HepG2 (cell line): ENCODE measurements at regions not wholly inside any gene's neighbourhood (a gene's known extent, or its start where the extent isn't known, plus 50 kb on each side); places are given as distances from the start of the nearest gene placed in this dataset.

Experiments
- ATF2 ChIP-seq: sonication (generic); formaldehyde crosslinking; IDR thresholded peaks from 2 replicates; pipeline ENCODE4 v1.4.0; 2020; ENCODE audit warnings: missing genetic modification reagents
- CREB1 ChIP-seq, 2 experiments: fragments of 450-650 bp in 1 of 2; IDR thresholded peaks; 2 replicates each; pipeline ENCODE4 v1.6.1; 2016 to 2017; ENCODE audit warnings: control low read depth in 1 of 2, mild to moderate bottlenecking in 1 of 2, missing compliant biosample characterization in 1 of 2, missing genetic modification characterization in 1 of 2
- FIP1L1 ChIP-seq: fragments of 200-400 bp; formaldehyde crosslinking; IDR thresholded peaks from 2 replicates; pipeline ENCODE4 v1.6.1; 2018; ENCODE audit warnings: low read depth, mild to moderate bottlenecking, low read length, moderate library complexity, borderline replicate concordance; ENCODE audit not compliant: insufficient read depth
- NFE2L1 ChIP-seq: sonication (generic); formaldehyde crosslinking; IDR thresholded peaks from 2 replicates; pipeline ENCODE4 v1.4.0; 2020; ENCODE audit warnings: missing genetic modification reagents, mild to moderate bottlenecking, borderline replicate concordance
- POLR2A ChIP-seq, 2 experiments: IDR thresholded peaks; 2 replicates each; pipeline ENCODE4 v1.6.1; 2011; ENCODE audit warnings: low read depth in 2 of 2, low read length in 2 of 2, mild to moderate bottlenecking in 1 of 2, moderate library complexity in 1 of 2; ENCODE audit not compliant: insufficient read depth in 1 of 2
- POLR2AphosphoS5 ChIP-seq: IDR thresholded peaks from 2 replicates; pipeline ENCODE4 v1.6.1; 2012; ENCODE audit warnings: low read depth, low read length
- RFX1 ChIP-seq: fragments of 450-650 bp; IDR thresholded peaks from 2 replicates; pipeline ENCODE4 v1.6.1; 2017
- SUZ12 ChIP-seq: fragments of 150-350 bp; IDR thresholded peaks from 2 replicates; pipeline ENCODE4 v1.6.1; 2014; ENCODE audit warnings: low read depth, low read length
- ZC3H13 ChIP-seq: sonication (generic); formaldehyde crosslinking; IDR thresholded peaks from 2 replicates; pipeline ENCODE4 v1.8.1; 2023; ENCODE audit warnings: mild to moderate bottlenecking, missing genetic modification reagents, moderate library complexity
- ZNF251 ChIP-seq: sonication (generic); formaldehyde crosslinking; IDR thresholded peaks from 2 replicates; pipeline ENCODE4 v1.9.0; 2021; ENCODE audit warnings: mild to moderate bottlenecking, missing genetic modification reagents
- ZNF670 ChIP-seq: sonication (generic); formaldehyde crosslinking; IDR thresholded peaks from 2 replicates; pipeline ENCODE4 v1.8.0; 2022; ENCODE audit warnings: mild to moderate bottlenecking, missing genetic modification reagents, borderline replicate concordance
- ZNF678 ChIP-seq: sonication (generic); formaldehyde crosslinking; IDR thresholded peaks from 2 replicates; pipeline ENCODE4 v1.4.0; 2020; ENCODE audit warnings: mild to moderate bottlenecking, missing genetic modification reagents

DNA sequence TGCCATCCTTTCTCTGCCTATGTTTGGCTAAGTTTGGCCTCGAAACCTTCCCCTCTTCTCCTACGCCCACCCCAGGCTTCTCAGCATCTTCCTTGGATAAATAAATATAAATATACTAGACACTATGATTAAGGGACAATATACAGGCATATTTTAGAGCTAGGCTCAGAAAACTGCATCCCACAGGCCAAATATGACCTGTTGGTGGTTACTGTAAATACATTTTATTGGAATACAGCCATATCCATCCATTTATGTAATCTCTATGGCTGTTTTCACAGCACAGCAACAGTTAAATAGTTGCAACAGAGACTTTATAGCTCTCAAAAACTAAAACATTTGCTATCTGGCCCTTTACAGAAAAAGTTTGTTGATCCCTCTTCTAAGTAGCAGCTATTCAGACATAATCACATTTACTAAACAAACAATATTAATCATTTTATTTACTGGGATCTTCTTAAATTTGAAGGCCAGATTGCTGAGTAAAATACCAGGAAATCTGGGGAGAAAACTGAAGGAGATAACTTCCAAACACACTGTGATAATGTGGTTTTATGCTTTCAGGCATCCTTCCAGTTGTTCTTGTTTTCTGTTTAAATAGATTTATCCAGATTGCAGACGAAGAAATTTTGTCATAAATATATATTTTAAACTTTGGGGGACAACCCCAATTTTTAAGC, 269.7 kb upstream of the THRB start:
- TF ChIP-seq ZNF251 (CRISPR knock-in tag) (no peak), SUZ12 (no peak), ZC3H13 (CRISPR knock-in tag) (no peak), ATF2 (CRISPR knock-in tag) (no peak), CREB1 (IDR thresholded peaks at IDR 0.05) (no peak), CREB1 (CRISPR knock-in tag; IDR thresholded peaks at IDR 0.05) (no peak), ZNF678 (no peak), RFX1 (no peak), POLR2A (IDR thresholded peaks at IDR 0.05; ENCODE audit: insufficient read depth in 1 of 2, low read depth in 2 of 2, low read length in 2 of 2) (no peak), ZNF670 (CRISPR knock-in tag) (no peak), FIP1L1 (no peak), POLR2AphosphoS5 (no peak), NFE2L1 (CRISPR knock-in tag) (no peak)
